ENCODE measurements at regions not wholly inside any gene's neighbourhood (a gene's known extent, or its start where the extent isn't known, plus 50 kb on each side); places are given as distances from the start of the nearest gene placed in this dataset.

- no peak for ATAC-seq (replicated peaks)
- Mint-ChIP-seq H3K4me1 (no peaks in the 10 kb centered on the region), H3K4me3 (no peak overlapping the region), H3K9me3 (peaks cover 5% of the 10 kb centered on the region in 2 donors), H3K27ac (no peak overlapping the region), H3K36me3 (no peaks in the 10 kb centered on the region), H3K27me3 (no peaks in the 10 kb centered on the region)
- no peak for DNase-seq
Observed at GRCh38 chr13:106001443-106001842, 534.0 kb downstream of the EFNB2 start.

DNA sequence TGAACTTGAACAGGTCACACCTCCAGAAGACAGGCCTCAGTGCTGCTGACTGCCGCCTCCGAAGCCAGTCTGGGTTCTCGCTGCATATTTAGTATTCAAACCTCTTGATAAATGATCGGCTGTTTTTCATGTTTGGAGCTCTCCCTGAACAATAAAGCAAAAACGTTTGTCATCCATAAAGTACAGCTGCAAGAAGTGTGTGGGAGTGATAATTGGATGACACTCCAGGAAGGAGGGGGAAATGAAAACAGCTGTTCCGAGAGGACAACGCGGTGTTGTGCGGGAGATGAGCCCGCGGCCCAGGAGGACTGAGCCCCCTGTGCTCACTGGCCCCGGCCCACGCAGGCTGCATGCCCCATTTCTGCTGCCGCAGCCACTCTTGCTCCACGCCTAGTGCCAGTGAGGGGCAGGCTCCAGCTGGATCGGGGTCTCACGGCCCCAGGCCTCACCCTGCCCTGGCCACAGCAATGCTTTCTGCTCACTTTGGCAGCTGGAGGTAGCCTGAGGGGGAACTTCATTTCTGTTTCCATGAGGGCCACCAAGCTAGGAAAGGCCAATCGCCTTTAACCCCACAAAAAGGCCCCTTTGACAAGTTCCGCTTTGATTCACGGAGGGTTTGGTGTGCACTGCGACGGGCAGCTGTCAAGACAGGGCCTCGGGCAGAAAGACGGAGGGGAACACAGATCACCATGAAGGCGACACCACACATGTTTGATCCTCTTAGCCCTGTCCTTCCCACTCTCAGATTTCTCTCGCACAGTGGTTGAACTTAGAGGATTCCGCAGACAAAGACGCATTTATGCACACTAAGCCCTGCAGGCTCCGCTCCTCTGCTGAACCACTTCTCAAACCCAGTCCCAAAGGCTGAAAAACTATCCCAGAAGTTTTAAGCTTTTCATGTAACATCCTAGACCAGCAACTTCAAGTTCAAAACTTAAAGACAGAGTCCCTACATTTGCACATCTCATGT, 537.6 kb downstream of the EFNB2 start:
- no peak for ATAC-seq (replicated peaks)

GRCh38 chr13:105996391-105997025, 539.0 kb downstream of the EFNB2 start:
- H3K36me3 Mint-ChIP-seq = no peaks in the 10 kb centered on the region
- H3K27me3 Mint-ChIP-seq = no peaks in the 10 kb centered on the region
- DNase-seq (no peak), ATAC-seq (replicated peaks) (no peak)
- no peak overlapping the region for H3K4me3 Mint-ChIP-seq
- peaks cover 4 to 5% of the 10 kb centered on the region in 2 donors for H3K9me3 Mint-ChIP-seq
- no peak overlapping the region for H3K27ac Mint-ChIP-seq
- H3K4me1 Mint-ChIP-seq = no peaks in the 10 kb centered on the region

More for the DNA sequence above, 537.6 kb downstream of the EFNB2 start:
- H3K36me3 Mint-ChIP-seq = no peaks in the 10 kb centered on the region
- H3K27me3 Mint-ChIP-seq = no peaks in the 10 kb centered on the region
- peaks cover 5% of the 10 kb centered on the region in 2 donors for H3K9me3 Mint-ChIP-seq
- H3K4me1 Mint-ChIP-seq = no peaks in the 10 kb centered on the region
- no peak overlapping the region for H3K4me3 Mint-ChIP-seq
- DNase-seq = no peak
- H3K27ac Mint-ChIP-seq = no peak overlapping the region

- ATAC-seq (replicated peaks) (no peak), DNase-seq (no peak)
- H3K9me3 Mint-ChIP-seq = peaks cover 4 to 5% of the 10 kb centered on the region in 2 donors
- H3K4me3 Mint-ChIP-seq = no peak overlapping the region
- no peaks in the 10 kb centered on the region for H3K4me1 Mint-ChIP-seq
- no peak overlapping the region for H3K27ac Mint-ChIP-seq
- no peaks in the 10 kb centered on the region for H3K27me3 Mint-ChIP-seq
- no peaks in the 10 kb centered on the region for H3K36me3 Mint-ChIP-seq
Observed at GRCh38 chr13:105994340-105994739, 541.1 kb downstream of the EFNB2 start.

DNA sequence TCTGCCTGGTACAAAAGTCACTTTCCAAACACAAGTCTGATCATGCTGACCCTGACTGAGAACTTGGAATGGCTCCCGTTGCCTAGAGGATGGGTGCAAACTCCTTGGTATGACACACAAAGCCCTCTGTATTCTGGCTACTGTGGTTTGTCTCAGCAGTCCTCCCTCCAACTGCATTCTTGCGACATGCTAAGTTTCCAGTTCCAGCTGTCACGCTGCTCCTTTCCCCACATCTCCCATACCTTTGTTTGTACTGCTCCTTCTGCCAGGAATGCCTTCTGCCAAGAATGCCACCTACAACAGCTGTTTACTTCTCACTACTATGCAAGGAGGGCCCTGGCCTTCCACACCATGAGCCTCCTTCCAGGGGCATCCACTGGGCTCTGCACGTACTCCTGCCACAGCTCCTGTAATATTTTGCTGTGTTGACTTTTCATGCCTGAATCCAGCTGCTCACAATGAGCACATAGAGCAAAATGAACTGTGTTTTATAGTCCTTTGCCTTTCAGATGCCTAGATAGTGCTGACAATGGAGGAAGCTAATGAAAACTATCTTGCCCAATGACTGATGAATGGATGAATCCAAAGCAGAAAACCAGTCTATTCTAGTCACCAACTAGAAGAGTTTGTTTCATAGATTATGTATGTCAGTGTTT, 543.7 kb downstream of the EFNB2 start:
- Mint-ChIP-seq H3K9me3 (peaks cover 0 to 1% of the 10 kb centered on the region in 2 donors), H3K27me3 (no peaks in the 10 kb centered on the region), H3K4me3 (no peak overlapping the region), H3K4me1 (no peaks in the 10 kb centered on the region), H3K36me3 (no peaks in the 10 kb centered on the region), H3K27ac (no peak overlapping the region)
- DNase-seq (no peak), ATAC-seq (replicated peaks) (peak in 1 of 2 donors; percentile 10)

- Mint-ChIP-seq H3K27me3 (no peaks in the 10 kb centered on the region), H3K4me3 (no peak overlapping the region), H3K36me3 (no peaks in the 10 kb centered on the region), H3K4me1 (no peaks in the 10 kb centered on the region), H3K27ac (no peak overlapping the region), H3K9me3 (peaks cover 0 to 1% of the 10 kb centered on the region in 2 donors)
- no peak for ATAC-seq (replicated peaks)
- no peak for DNase-seq
Observed at GRCh38 chr13:105991131-105991530, 544.3 kb downstream of the EFNB2 start.

DNA sequence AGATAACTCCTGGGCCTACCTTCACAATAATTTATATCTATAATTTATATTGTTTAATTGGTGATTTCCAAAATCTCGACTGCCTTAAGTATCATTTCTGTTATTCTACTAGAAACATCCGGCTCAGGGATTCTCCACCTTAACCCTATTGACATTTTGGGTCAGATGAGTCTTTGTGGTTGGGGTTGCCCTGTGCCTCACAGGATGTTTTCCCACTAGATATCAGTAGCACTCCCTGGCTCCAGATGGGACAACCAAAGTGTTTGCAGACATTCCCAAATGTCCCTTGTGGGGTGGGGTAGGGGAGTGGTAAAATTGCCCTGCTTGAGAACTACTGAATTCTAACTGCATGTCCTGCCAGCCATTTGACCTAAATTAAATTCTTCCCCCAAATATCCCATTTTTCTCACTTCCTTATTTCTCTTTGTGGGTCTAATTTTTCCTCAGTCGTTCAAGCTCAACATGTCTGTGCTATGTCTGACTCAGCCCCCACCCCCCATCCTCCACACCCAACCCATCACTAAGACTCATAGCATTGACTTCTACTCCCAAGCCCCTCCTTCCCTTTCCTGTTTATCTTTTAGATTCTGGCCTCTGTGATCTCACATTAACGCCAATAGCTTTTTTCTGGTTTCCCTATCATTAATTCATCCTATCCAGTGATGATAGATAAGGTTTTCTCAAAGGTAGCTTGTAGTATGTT, 545.1 kb downstream of the EFNB2 start:
- Mint-ChIP-seq H3K36me3 (no peaks in the 10 kb centered on the region), H3K27ac (no peak overlapping the region), H3K4me3 (no peak overlapping the region), H3K4me1 (no peaks in the 10 kb centered on the region), H3K27me3 (no peaks in the 10 kb centered on the region), H3K9me3 (peaks cover 0 to 1% of the 10 kb centered on the region in 2 donors)
- no peak for ATAC-seq (replicated peaks)
- DNase-seq = no peak

GRCh38 chr13:105984646-105985045, 550.8 kb downstream of the EFNB2 start:
- Mint-ChIP-seq H3K9me3 (no peaks in the 10 kb centered on the region), H3K36me3 (no peaks in the 10 kb centered on the region), H3K27ac (no peak overlapping the region), H3K4me3 (no peak overlapping the region), H3K27me3 (no peaks in the 10 kb centered on the region), H3K4me1 (no peaks in the 10 kb centered on the region)
- DNase-seq (no peak), ATAC-seq (replicated peaks) (no peak)

- Mint-ChIP-seq H3K36me3 (no peaks in the 10 kb centered on the region), H3K4me3 (no peak overlapping the region), H3K4me1 (no peaks in the 10 kb centered on the region), H3K27me3 (no peaks in the 10 kb centered on the region), H3K9me3 (no peaks in the 10 kb centered on the region), H3K27ac (no peak overlapping the region)
- DNase-seq = no peak
- ATAC-seq (replicated peaks) = no peak
Observed at GRCh38 chr13:105984236-105984635, 551.2 kb downstream of the EFNB2 start.

DNA sequence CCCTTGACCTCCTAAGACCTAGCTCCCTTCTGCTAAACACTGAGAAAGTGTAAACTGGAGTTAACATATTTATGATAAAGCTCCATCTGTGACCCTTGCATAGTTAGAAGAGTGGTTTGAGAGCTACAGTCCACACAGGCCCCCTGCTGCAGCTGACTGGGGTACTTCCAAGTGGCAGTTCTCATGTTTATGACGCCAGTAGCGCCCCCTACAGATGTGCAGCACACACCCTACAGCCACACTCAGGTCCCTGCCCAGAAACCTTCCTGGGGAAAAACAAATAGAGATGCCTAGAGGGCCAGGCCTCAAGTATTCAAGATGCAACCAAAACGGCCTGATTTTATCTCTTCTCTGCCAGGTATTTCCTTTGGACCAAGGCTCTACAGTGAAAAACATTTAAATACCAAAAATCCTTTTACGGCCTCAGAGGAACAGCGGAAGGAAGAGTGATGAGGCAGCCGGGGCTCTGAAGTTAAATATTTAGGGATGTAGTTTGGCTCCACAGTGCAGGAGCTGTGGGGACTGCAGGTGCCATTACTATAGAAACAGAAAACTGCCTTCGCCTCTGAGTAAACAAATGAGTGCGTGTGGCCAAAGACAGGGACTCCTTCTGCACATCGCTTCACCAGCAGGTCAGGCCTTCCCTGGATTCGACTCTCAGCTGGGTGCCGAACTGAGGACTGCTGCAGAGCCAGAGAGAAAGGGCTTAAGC, 553.1 kb downstream of the EFNB2 start:
- H3K27ac Mint-ChIP-seq = no peak overlapping the region
- no peaks in the 10 kb centered on the region for H3K27me3 Mint-ChIP-seq
- no peak for DNase-seq
- ATAC-seq (replicated peaks) = no peak
- no peaks in the 10 kb centered on the region for H3K4me1 Mint-ChIP-seq
- peaks cover 1 to 3% of the 10 kb centered on the region in 2 donors for H3K9me3 Mint-ChIP-seq
- no peaks in the 10 kb centered on the region for H3K36me3 Mint-ChIP-seq
- no peak overlapping the region for H3K4me3 Mint-ChIP-seq

DNA sequence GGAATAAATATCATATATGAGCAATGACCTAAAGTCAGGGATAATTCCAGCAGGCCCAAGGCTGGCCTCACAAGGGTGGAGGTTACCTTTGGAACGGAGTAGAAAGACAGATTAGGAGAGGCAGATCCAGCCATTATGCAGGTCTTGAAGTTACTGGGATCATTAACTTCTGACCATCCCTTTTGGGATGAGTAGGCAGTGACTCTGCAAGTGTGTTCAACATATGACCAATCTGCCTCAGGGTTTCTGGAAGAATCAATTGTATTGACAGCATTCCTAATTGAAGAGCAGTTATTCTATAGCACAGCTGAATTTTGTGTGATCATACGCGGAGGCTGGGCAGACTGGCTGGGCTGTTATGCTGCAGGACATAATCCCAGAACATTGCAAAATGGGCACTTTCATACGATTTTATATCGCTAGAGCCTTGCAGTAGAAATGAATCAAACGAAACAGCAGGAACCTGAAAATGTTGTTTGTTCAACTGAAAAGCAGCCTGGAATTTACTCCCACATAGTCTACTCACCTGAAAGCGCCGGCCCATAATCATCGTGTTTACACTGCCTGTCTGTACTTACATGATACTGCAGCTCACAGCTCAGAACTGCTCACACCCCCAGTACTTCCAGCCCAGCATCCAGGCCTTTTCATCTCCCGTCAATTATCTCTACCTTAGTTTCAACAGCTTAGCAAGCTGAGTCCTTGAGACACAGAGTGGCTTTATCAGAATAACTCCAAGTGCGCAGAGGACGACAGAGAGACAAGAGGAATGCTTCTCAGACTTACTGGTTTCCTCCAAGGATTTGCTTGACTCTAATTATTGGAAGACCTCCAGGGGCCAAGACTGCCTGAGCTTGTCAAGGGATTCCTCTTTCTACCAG, 556.1 kb downstream of the EFNB2 start:
- no peak for ATAC-seq (replicated peaks)
- no peaks in the 10 kb centered on the region for H3K36me3 Mint-ChIP-seq
- no peaks in the 10 kb centered on the region for H3K27me3 Mint-ChIP-seq

GRCh38 chr13:105974380-105974779, 561.1 kb downstream of the EFNB2 start:
- Mint-ChIP-seq H3K27ac (no peak overlapping the region), H3K36me3 (no peaks in the 10 kb centered on the region), H3K4me1 (no peaks in the 10 kb centered on the region), H3K27me3 (no peaks in the 10 kb centered on the region), H3K9me3 (peaks cover 4 to 5% of the 10 kb centered on the region in 2 donors), H3K4me3 (no peak overlapping the region)
- no peak for ATAC-seq (replicated peaks)
- no peak for DNase-seq

More for the DNA sequence above, 556.1 kb downstream of the EFNB2 start:
- Mint-ChIP-seq H3K9me3 (peaks cover 4 to 5% of the 10 kb centered on the region in 2 donors), H3K4me1 (no peaks in the 10 kb centered on the region), H3K27ac (no peak overlapping the region), H3K4me3 (no peak overlapping the region)
- no peak for DNase-seq
